ENCODE measurements at regions not wholly inside any gene's neighbourhood (a gene's known extent, or its start where the extent isn't known, plus 50 kb on each side); places are given as distances from the start of the nearest gene placed in this dataset.

- no peak for TF ChIP-seq CTCF (IDR thresholded peaks at IDR 0.05)
- no peak for TF ChIP-seq EP300 (IDR thresholded peaks at IDR 0.05)
- TF ChIP-seq POLR2A (IDR thresholded peaks at IDR 0.05), result no peak
These were observed 102.8 kb upstream of the TMEM18 start for GRCh38 chr2:780002-780401.

All from ovary (tissue), 3 donors.